Nephron (organoid): ENCODE measurements at regions not wholly inside any gene's neighbourhood (a gene's known extent, or its start where the extent isn't known, plus 50 kb on each side); places are given as distances from the start of the nearest gene placed in this dataset.

ENCODE experiments used
- H3K27ac Mint-ChIP-seq, 3 experiments: 2 replicates each; pipeline ENCODE4 v1.8.0; 2020; ENCODE audit warnings: mixed read lengths in 3 of 3, mild to moderate bottlenecking in 2 of 3, moderate library complexity in 1 of 3
- H3K27me3 Mint-ChIP-seq: 2 replicates; pipeline ENCODE4 v1.8.0; 2021; ENCODE audit warnings: low read depth, mild to moderate bottlenecking, moderate library complexity, mixed read lengths
- H3K36me3 Mint-ChIP-seq: 2 replicates; pipeline ENCODE4 v1.8.0; 2020; ENCODE audit warnings: low read depth, mixed read lengths
- H3K4me1 Mint-ChIP-seq: 2 replicates; pipeline ENCODE4 v1.8.0; 2020; ENCODE audit warnings: mixed read lengths
- H3K4me3 Mint-ChIP-seq, 3 experiments: 2 replicates each; pipeline ENCODE4 v1.8.0; 2020; ENCODE audit warnings: mild to moderate bottlenecking in 3 of 3, mixed read lengths in 3 of 3, moderate library complexity in 2 of 3
- H3K9me3 Mint-ChIP-seq: 2 replicates; pipeline ENCODE4 v1.8.0; 2020; ENCODE audit warnings: mixed read lengths
- TF ChIP-seq, protein P1 (sequence below), 3 experiments: fragments of 200-600 bp; sonication (generic); IDR thresholded peaks; one replicate each; pipeline ENCODE4 v1.5.0; 2021; ENCODE audit warnings: antibody characterized with exemption in 3 of 3; ENCODE audit not compliant: unreplicated experiment in 3 of 3

DNA sequence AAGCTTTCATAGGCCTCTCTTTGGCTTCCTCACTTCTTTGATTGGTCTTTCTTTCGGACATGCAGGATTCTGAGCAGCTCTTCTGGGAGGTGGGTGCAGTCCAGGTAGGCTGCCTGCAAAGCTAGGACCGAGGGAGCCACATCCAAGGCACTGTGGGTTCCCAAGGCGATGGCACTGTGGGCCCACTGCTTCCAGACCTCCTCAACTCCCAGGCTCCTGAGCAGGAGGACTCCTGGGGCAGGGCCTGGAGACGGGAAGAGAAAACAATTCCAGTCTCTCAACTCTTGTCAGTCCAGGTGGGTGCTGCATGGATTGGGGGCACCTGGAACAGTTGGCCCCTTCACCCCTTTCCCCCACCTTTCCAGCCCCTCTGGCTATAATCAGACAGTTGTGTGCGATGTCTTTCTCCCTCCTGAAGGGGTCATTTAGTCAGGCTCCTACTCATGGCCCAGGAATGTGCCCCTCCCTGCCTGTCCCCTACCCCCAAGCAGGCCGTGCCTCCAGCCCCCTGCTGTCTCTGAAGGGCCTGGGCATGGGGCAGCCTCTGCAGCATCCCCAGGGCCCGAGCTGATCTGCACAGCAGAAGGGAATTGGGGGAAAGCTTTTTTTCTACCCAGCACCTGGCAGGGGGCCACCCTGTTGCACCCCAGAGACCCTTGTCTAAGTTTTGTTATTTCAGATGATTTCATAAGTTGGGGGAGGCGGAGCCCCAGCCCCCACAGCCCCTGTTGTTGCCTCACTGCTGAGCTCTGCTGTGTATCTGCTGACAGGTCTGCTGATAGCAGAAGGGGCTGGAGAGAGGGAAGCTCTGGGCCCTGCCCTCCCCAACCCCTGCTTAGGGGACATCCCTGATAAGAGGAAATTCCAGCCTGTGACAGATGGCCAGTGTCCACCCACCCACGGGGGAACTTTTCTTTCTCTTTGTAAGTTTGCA lies 330.3 kb downstream of the SEC14L1 start:
- H3K27ac Mint-ChIP-seq: peak overlapping the region; percentile 98 to 99 (median 99)
- H3K4me3 Mint-ChIP-seq: peak overlapping the region; percentile 28 to 49 (median 41)
- TF ChIP-seq, protein P1, sequence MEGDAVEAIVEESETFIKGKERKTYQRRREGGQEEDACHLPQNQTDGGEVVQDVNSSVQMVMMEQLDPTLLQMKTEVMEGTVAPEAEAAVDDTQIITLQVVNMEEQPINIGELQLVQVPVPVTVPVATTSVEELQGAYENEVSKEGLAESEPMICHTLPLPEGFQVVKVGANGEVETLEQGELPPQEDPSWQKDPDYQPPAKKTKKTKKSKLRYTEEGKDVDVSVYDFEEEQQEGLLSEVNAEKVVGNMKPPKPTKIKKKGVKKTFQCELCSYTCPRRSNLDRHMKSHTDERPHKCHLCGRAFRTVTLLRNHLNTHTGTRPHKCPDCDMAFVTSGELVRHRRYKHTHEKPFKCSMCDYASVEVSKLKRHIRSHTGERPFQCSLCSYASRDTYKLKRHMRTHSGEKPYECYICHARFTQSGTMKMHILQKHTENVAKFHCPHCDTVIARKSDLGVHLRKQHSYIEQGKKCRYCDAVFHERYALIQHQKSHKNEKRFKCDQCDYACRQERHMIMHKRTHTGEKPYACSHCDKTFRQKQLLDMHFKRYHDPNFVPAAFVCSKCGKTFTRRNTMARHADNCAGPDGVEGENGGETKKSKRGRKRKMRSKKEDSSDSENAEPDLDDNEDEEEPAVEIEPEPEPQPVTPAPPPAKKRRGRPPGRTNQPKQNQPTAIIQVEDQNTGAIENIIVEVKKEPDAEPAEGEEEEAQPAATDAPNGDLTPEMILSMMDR (IDR thresholded peaks at IDR 0.05; ENCODE audit: unreplicated experiment in 3 of 3): no peak
- H3K27me3 Mint-ChIP-seq: no peaks in the 10 kb centered on the region
- no peaks in the 10 kb centered on the region for H3K9me3 Mint-ChIP-seq
- H3K36me3 Mint-ChIP-seq: peaks cover 24% of the 10 kb centered on the region
- peaks cover 94% of the 10 kb centered on the region for H3K4me1 Mint-ChIP-seq

DNA sequence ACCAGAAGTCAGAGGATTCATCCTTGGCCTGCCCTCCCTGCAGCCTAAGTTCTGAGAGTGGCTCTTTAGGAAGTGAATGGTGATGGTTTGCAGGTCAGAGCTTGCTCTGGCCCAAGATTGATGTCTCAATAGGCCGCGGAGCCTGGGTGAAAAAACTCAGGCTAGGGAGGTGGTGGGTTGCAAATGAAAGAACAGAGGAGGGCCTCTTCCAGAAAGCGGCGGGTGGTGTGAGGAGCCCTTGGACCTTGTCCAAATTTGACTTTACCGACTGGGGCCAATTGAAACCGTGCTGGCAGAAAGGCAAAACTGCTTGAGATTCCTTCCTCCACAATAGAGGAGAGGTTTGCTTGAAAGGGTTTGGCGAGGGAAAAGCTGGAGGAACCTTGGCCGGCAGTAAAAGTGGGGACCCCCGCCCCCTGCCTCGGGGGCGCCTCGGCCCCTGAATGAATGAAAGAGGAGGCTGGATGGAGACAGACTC lies 331.3 kb downstream of the SEC14L1 start:
- Mint-ChIP-seq H3K27me3 (no peaks in the 10 kb centered on the region), H3K36me3 (peaks cover 24% of the 10 kb centered on the region), H3K4me1 (peaks cover 89% of the 10 kb centered on the region)

DNA sequence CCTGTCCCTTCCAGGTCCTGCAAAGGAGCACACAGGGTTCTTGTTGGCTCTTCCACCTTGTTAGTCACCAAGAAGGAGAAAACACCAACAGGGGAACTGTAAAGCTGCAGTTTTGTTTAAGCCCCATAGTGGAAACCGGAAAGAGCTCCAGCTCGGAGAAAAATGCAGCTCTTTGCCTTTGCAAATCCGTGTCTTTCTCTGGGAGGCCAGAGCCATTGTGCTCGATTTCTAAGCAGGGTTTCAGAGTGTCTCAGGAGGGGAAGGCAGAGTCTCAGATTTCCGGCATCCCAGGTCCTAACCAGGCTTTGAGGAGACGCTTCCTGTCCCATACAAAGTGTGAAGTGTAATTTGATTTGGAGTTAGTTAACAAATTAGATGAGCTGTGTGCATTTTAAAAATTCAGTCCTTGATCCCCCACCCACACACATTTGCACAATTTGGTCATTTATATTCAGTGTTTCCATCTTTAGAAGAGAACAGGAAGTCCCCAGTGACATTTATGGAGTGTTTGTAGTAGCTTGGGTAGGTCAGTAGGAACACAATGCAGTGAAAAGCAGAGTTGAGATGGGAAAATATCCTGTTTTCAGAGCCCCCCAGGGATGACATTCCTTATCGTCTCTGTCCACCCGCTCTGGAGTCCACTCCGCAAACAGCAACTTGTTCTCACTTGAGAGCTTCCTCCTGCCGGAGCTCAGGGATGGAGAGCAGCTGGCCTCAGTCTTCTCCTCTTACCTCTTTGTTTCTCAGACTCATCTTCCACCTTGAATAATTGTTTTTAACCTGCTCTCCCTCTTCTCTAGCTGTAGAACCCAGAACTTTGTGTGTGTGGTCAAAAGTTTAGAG lies 331.9 kb downstream of the SEC14L1 start:
- TF ChIP-seq, protein P1 (IDR thresholded peaks at IDR 0.05; ENCODE audit: unreplicated experiment in 3 of 3): no peak
- Mint-ChIP-seq H3K36me3 (peaks cover 24% of the 10 kb centered on the region), H3K4me3 (peak overlapping the region; percentile 28 to 49 (median 41)), H3K9me3 (no peaks in the 10 kb centered on the region), H3K27ac (peak overlapping the region; percentile 98 to 99 (median 99)), H3K4me1 (peaks cover 89% of the 10 kb centered on the region), H3K27me3 (no peaks in the 10 kb centered on the region)

More for the DNA sequence above, 331.3 kb downstream of the SEC14L1 start:
- Mint-ChIP-seq H3K4me3 (peak overlapping the region; percentile 28 to 49 (median 41)), H3K9me3 (no peaks in the 10 kb centered on the region), H3K27ac (peak overlapping the region; percentile 98 to 99 (median 99))
- TF ChIP-seq, protein P1 (IDR thresholded peaks at IDR 0.05; ENCODE audit: unreplicated experiment in 3 of 3): no peak

DNA sequence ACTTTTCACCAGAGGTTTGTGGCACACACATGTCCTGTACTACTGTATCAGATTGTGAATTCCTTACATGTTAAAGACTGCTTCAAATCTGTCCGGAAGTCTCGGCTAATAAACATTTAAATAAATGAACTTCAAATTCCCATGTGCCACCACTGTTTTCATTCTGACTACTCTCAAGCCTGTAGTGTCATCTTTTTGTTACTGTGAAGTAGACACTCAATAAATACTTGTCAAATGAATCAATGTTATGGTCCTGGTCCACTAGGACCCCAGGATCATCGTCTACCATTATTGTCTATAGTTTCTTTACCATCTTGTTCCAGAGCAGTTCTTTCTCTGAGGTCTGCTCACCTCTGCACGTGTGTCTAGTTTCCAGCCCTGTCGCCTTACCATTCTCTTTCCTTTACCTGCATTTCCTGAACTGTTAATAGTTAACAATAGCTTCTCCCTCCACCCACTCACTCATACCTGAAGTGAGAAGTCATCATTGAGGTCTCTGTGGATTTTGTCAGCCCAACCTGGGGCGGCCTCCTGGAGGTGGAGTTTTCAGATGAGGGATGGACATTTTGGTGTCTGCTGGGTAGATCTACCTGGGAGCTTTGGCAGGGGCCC lies 333.0 kb downstream of the SEC14L1 start:
- H3K36me3 Mint-ChIP-seq: peaks cover 17% of the 10 kb centered on the region
- peaks cover 88% of the 10 kb centered on the region for H3K4me1 Mint-ChIP-seq
- H3K27me3 Mint-ChIP-seq: no peaks in the 10 kb centered on the region
- TF ChIP-seq, protein P1 (IDR thresholded peaks at IDR 0.05; ENCODE audit: unreplicated experiment in 3 of 3): no peak
- peak overlapping the region; percentile 5 to 31 (median 19) for H3K4me3 Mint-ChIP-seq
- no peaks in the 10 kb centered on the region for H3K9me3 Mint-ChIP-seq
- peak overlapping the region; percentile 98 to 99 (median 99) for H3K27ac Mint-ChIP-seq

DNA sequence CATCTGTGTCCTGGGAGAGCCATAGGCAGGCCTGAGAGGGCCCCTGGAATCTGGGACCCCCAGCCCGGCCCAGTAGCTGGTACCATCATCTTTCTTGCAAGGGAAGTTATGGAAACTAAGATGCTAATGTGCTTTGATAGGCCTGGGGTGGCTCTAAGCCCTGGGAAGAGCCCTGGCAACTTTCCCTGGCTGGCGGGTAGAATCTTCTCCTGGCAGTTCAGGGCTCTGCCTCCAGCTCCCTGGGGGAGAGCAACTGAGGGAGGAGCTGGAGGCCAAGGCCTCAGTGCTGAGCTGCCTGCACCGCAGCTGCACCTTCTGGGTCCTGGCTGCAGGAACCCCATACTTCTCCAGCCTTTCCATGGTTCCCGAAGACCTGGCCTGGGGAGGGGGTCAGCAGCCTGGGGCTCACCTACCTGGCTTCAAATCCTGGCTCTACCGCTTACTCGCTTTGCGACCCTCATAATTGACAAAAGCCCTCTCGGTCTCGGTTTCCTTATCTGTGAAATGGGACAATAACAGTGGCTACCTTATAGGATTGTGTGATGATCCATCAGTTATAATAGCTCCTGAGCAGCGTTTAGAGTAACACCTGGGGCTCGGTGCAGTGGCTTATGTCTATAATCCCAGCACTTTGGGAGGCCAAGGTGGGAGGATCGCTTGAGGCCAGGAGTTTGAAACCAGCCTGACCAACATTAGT lies 333.7 kb downstream of the SEC14L1 start:
- Mint-ChIP-seq H3K36me3 (peaks cover 13% of the 10 kb centered on the region), H3K4me1 (peaks cover 90% of the 10 kb centered on the region), H3K9me3 (no peaks in the 10 kb centered on the region), H3K4me3 (peak overlapping the region in 2 of 3 experiments; percentile 5 to 31), H3K27me3 (no peaks in the 10 kb centered on the region), H3K27ac (peak overlapping the region; percentile 98 to 99 (median 99))
- TF ChIP-seq, protein P1 (IDR thresholded peaks at IDR 0.05; ENCODE audit: unreplicated experiment in 3 of 3): no peak
